K562 (cell line): ENCODE measurements at regions not wholly inside any gene's neighbourhood (a gene's known extent, or its start where the extent isn't known, plus 50 kb on each side); places are given as distances from the start of the nearest gene placed in this dataset.
A peak's percentile ranks its signal among the peaks of the same experiment; 100 is the strongest.

Source experiments
- IRF9 ChIP-seq: fragments of 450-650 bp; IDR thresholded peaks from 2 replicates; pipeline ENCODE4 v1.6.1; 2016; ENCODE audit warnings: missing biosample characterization, missing genetic modification characterization
- JUND ChIP-seq, 2 experiments: IDR thresholded peaks; 2 replicates in 1 of 2; 3 replicates in 1 of 2; pipeline ENCODE4 v1.6.1; 2011; ENCODE audit warnings: borderline replicate concordance in 2 of 2, low read depth in 2 of 2, low read length in 2 of 2, improper control_type of control experiment in 1 of 2, missing biosample characterization in 1 of 2, missing genetic modification characterization in 1 of 2, missing genetic modification reagents in 1 of 2
- MECOM ChIP-seq: fragments of 250-450 bp; sonication (Bioruptor Pico); IDR thresholded peaks from 2 replicates; pipeline ENCODE4 v1.8.0; 2022; ENCODE audit warnings: inconsistent platforms
- MGA ChIP-seq: fragments of 450-650 bp; IDR thresholded peaks from 2 replicates; pipeline ENCODE4 v1.6.1; 2016; ENCODE audit warnings: mild to moderate bottlenecking, moderate library complexity
- PTTG1 ChIP-seq: fragments of 450-650 bp; IDR thresholded peaks from 2 replicates; pipeline ENCODE4 v1.6.1; 2016; ENCODE audit warnings: low read depth, mild to moderate bottlenecking, missing genetic modification characterization, missing compliant biosample characterization
- SUPT5H ChIP-seq: fragments of 450-650 bp; IDR thresholded peaks from 2 replicates; pipeline ENCODE4 v1.6.1; 2016
- TFAP4 ChIP-seq: sonication (generic); formaldehyde crosslinking; IDR thresholded peaks from 2 replicates; pipeline ENCODE4 v1.8.0; 2022; ENCODE audit warnings: missing genetic modification reagents, mild to moderate bottlenecking, moderate library complexity, borderline replicate concordance
- ZNF551 ChIP-seq: fragments of 250-450 bp; sonication (Bioruptor Pico); IDR thresholded peaks from 2 replicates; pipeline ENCODE4 v1.5.0; 2021; ENCODE audit warnings: mild to moderate bottlenecking, moderate library complexity
- ZNF76 ChIP-seq: fragments of 250-450 bp; sonication (Bioruptor Pico); IDR thresholded peaks from 2 replicates; pipeline ENCODE4 v1.4.0; 2020; ENCODE audit warnings: mild to moderate bottlenecking, moderate library complexity, borderline replicate concordance
- TF ChIP-seq, protein P1 (sequence below): fragments of 250-450 bp; sonication (Bioruptor Pico); IDR thresholded peaks from 2 replicates; pipeline ENCODE4 v1.5.0; 2021; ENCODE audit warnings: mild to moderate bottlenecking, moderate library complexity

DNA sequence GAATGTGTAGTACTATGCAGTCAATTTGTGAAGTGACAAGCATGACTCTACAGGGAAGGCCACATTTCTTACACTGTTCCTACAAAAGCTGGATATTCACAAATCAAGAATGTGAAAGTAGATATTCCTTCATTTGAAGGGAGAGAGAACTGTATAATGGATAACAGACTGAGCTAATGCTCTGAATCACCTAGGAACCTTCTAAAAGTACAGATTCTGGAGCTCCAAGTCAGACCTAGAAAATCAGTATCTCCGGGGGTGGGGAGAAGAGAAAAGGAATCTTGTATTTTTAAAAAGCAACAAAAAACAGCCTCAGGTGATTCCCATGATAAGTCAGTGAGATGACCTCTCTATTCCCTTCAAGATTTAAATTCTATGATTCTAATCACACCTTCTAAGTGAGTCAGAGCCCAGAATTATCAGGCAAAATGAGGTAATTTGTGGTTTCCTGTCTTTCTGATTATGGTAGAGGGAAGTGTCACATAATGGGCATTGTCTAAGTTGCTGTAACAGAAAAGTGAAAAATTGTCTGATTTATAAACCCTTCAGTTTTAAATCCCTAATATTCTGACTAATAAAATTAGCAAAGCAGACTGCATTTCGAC is 80.9 kb downstream of the IL21 start (continued):
- TF ChIP-seq ZNF551 (CRISPR knock-in tag) (no peak), TFAP4 (no peak), SUPT5H (no peak), MGA (no peak), IRF9 (tag) (no peak), MECOM (CRISPR knock-in tag) (no peak), PTTG1 (tag) (no peak), JUND (IDR thresholded peaks at IDR 0.05; ENCODE audit: borderline replicate concordance, low read depth, low read length) (0 out of 2 replicates have a peak, but pooled peaks have one; percentile 38), JUND (tag; IDR thresholded peaks at IDR 0.05; ENCODE audit: borderline replicate concordance, low read depth, low read length) (no peak), ZNF76 (no peak)
- TF ChIP-seq, protein P1, sequence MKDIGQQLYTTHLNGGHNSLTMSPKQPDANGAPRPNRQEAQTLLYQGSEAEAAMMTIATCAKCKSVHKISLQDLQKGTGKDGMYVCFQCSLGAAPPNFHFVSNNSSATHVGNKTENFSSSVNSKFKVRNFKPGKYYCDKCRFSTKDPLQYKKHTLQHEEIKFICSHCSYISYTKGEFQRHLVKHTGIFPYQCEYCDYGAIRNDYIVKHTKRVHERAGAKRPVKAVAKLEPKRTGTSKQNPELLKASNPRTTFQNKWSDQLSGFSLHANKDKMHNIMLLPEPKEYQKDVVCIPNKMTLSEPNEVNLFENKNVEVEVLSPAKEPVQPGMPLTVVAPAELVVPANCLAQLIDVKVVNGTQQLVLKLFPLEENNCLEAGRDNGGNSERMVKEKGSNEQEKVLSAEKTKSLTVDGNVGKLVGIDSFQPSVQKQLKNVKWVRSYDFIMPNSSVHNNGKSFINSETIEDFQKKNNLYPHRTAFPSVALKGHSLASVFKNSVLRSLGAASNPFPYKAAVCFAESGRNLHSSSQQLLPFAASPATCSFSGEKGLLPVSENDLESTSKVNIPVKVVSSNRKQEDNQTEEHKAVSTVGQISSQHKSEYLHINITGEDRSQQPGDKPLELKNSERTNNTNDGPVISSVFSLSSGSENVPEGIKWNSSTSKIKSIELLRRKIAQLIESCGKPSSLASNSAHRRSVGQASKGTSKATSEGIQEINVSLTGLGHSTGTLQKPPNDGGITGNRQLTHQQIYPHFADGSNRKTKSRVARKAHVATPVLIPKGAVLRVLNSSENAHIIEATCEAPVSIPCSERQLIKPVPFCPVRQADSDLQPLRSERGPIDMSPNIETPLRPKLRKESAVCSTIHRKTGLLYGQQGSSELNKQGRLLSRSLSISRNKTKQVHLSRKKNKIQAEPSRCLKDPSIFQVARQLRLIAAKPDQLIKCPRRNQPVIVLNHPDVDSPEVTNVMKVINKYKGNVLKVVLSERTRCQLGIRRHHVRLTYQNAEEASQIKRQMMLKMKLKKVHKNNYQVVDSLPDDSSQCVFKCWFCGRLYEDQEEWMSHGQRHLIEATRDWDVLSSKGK: no peak
